Liver (tissue), 3 donors: ENCODE measurements at regions not wholly inside any gene's neighbourhood (a gene's known extent, or its start where the extent isn't known, plus 50 kb on each side); places are given as distances from the start of the nearest gene placed in this dataset.

Experiments
- ATF3 ChIP-seq: IDR thresholded peaks from 2 replicates; pipeline ENCODE4 v1.6.1; 2016; ENCODE audit warnings: antibody characterized with exemption
- CTCF ChIP-seq: fragments of 150-350 bp; IDR thresholded peaks from 2 replicates; pipeline ENCODE4 v1.5.1; 2017; ENCODE audit warnings: improper control_type of control experiment, low read depth, low read length; ENCODE audit not compliant: missing input control
- EGR1 ChIP-seq, 2 donors: IDR thresholded peaks; 2 replicates each; pipeline ENCODE4 v1.6.1; 2016 to 2018; ENCODE audit warnings: antibody characterized with exemption in 2 of 2, low read depth in 2 of 2
- FOXA1 ChIP-seq: IDR thresholded peaks from 2 replicates; pipeline ENCODE4 v1.6.1; 2016; ENCODE audit warnings: antibody characterized with exemption
- GABPA ChIP-seq, 2 donors: IDR thresholded peaks in 1 of 2; conservative IDR thresholded peaks in 1 of 2; 2 replicates each; pipeline ENCODE4 v1.6.1; 2016; ENCODE audit warnings: antibody characterized with exemption in 2 of 2, mild to moderate bottlenecking in 1 of 2, moderate library complexity in 1 of 2
- JUND ChIP-seq, 2 donors: IDR thresholded peaks; 2 replicates each; pipeline ENCODE4 v1.6.1; 2016; ENCODE audit warnings: antibody characterized with exemption in 2 of 2
- RAD21 ChIP-seq, 2 donors: IDR thresholded peaks; 2 replicates each; pipeline ENCODE4 v1.6.1; 2016; ENCODE audit warnings: antibody characterized with exemption in 2 of 2, mild to moderate bottlenecking in 2 of 2
- SP1 ChIP-seq: IDR thresholded peaks from 2 replicates; pipeline ENCODE4 v1.6.1; 2018; ENCODE audit warnings: antibody characterized with exemption, mild to moderate bottlenecking
- TAF1 ChIP-seq: conservative IDR thresholded peaks from 2 replicates; pipeline ENCODE4 v1.6.1; 2016; ENCODE audit warnings: antibody characterized with exemption, mild to moderate bottlenecking
- YY1 ChIP-seq: IDR thresholded peaks from 2 replicates; pipeline ENCODE4 v1.6.1; 2016; ENCODE audit warnings: antibody characterized with exemption, mild to moderate bottlenecking
- ZBTB33 ChIP-seq: IDR thresholded peaks from 2 replicates; pipeline ENCODE4 v1.6.1; 2016; ENCODE audit warnings: antibody characterized with exemption
- donor health status: healthy.
- donor health status: healthy.

GRCh38 chr4:176882206-176882605 is 89.5 kb upstream of the VEGFC start:
- TF ChIP-seq FOXA1 (no peak), CTCF (no peak), TAF1 (no peak), JUND (IDR thresholded peaks at IDR 0.05) (no peak), ATF3 (no peak), RAD21 (IDR thresholded peaks at IDR 0.05) (no peak), SP1 (no peak), ZBTB33 (no peak), EGR1 (IDR thresholded peaks at IDR 0.05; ENCODE audit: low read depth in 2 of 2) (no peak), GABPA (IDR thresholded peaks at IDR 0.05 in 1 of 2, conservative IDR thresholded peaks at IDR 0.05 in 1 of 2) (no peak), YY1 (no peak)
